GM12878 (cell line): ENCODE measurements at regions not wholly inside any gene's neighbourhood (a gene's known extent, or its start where the extent isn't known, plus 50 kb on each side); places are given as distances from the start of the nearest gene placed in this dataset.

ENCODE experiments used
- BCL11A ChIP-seq: IDR thresholded peaks from 2 replicates; pipeline ENCODE4 v1.6.1; 2011; ENCODE audit warnings: low read depth, low read length
- BHLHE40 ChIP-seq, 2 experiments: fragments of 450-650 bp in 1 of 2; IDR thresholded peaks; 2 replicates each; pipeline ENCODE4 v1.6.1; 2011 to 2017; ENCODE audit warnings: low read depth in 2 of 2, borderline replicate concordance in 1 of 2, improper control_type of control experiment in 1 of 2, low read length in 1 of 2, mild to moderate bottlenecking in 1 of 2
- CTCF ChIP-seq, 3 experiments: IDR thresholded peaks in 2 of 3; conservative IDR thresholded peaks in 1 of 3; 2 replicates each; pipeline ENCODE4 v1.5.1; 2011; ENCODE audit warnings: low read depth in 3 of 3, low read length in 3 of 3, mild to moderate bottlenecking in 3 of 3, control low read depth in 2 of 3, moderate library complexity in 2 of 3, inconsistent platforms in 1 of 3, mixed read lengths in 1 of 3; ENCODE audit not compliant: control insufficient read depth in 2 of 3, insufficient read depth in 1 of 3; ENCODE audit errors: extremely low read depth in 1 of 3
- EED ChIP-seq: sonication (generic); IDR thresholded peaks from 2 replicates; pipeline ENCODE4 v1.6.1; 2016; ENCODE audit warnings: antibody characterized with exemption, low read depth
- POLR2A ChIP-seq: IDR thresholded peaks from 2 replicates; pipeline ENCODE4 v1.6.1; 2011; ENCODE audit warnings: low read depth, mild to moderate bottlenecking, low read length
- USF2 ChIP-seq: IDR thresholded peaks from 2 replicates; pipeline ENCODE4 v1.6.1; 2011; ENCODE audit warnings: low read depth, low read length, improper control_type of control experiment, borderline replicate concordance

- no peak for TF ChIP-seq BHLHE40 (IDR thresholded peaks at IDR 0.05; ENCODE audit: borderline replicate concordance in 1 of 2, low read depth in 2 of 2, low read length in 1 of 2)
- TF ChIP-seq POLR2A = no peak
- no peak for TF ChIP-seq CTCF (IDR thresholded peaks at IDR 0.05 in 2 of 3, conservative IDR thresholded peaks at IDR 0.05 in 1 of 3; ENCODE audit: control insufficient read depth in 2 of 3, extremely low read depth in 1 of 3, insufficient read depth in 1 of 3, low read depth in 3 of 3, low read length in 3 of 3)
- TF ChIP-seq EED = no peak
- TF ChIP-seq USF2 = no peak
- TF ChIP-seq BCL11A = no peak
These were observed 634.7 kb upstream of the CCDC179 start for GRCh38 chr11:23494981-23495380.
